Kidney capillary endothelial cell (primary cell): ENCODE measurements at regions not wholly inside any gene's neighbourhood (a gene's known extent, or its start where the extent isn't known, plus 50 kb on each side); places are given as distances from the start of the nearest gene placed in this dataset.
"Not testable (repeated sequence)": the region's sequence is repeated elsewhere in the genome, so short reads cannot be mapped to it uniquely, and the experiment has no call there.

Experiments
- DNase-seq: peaks from one replicate; pipeline ENCODE4 v3.0.0-alpha.2; 2018; ENCODE audit warnings: low spot score

DNA sequence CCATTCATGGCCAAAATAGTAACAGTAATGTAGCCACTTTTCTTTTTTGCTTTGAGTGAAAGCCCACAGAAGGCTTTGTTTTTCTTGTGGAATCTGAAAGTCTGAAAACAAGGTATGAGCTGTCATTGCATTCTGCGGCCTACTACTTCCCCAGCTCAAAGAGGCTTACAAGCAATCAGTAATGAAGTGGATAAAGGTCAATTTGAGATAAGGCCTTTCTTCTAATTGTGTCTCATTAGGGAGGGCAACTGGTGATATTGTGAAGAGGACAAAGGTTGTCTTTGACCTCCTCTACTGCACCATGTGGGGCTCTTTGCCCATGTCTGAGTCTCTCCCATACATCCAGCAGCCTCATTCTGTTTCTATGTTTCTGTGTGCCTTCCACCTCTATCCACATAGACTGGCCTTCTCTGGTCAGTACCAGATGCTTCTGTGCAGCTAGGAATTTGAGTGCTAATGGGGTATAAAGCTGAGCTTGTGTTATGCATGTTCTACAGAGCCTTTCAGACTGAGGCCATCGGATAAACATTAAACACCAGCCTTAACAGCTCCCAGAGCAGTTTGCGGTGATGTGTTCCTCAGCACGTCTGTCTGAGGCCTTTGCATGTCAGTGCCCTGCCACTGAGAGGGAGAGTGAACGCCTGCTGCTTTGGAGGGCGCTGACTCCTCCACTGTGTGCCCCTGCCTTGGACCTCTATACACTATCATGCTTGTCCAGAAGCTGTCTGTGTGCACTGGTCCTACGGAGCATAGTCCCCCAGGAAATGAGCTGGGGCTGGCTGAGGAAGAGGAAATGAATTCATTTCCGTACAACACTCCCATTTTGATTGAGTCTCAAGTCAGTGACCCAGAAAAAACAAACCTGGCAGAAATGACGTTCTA is 80.2 kb downstream of the SH2D1A start:
- no peak for DNase-seq

DNA sequence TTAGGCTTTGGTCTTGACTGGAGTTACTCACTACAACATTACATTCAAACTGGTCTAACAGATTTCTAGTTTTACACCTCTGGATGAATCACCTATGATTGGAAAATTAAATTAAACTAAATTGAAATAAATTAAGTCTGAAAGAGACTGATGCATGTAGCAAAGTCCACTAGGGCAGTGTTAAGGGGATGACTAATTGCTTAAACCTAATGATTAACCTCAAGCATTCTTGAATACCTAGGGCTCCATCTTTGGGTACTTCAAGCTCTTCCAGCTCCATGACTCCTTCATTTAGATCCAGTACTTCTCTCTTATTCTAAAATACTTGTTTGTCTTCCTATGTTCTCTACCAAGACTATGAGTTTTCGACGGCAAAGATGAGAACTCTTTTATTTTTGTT is 86.8 kb downstream of the SH2D1A start:
- no peak for DNase-seq

DNA sequence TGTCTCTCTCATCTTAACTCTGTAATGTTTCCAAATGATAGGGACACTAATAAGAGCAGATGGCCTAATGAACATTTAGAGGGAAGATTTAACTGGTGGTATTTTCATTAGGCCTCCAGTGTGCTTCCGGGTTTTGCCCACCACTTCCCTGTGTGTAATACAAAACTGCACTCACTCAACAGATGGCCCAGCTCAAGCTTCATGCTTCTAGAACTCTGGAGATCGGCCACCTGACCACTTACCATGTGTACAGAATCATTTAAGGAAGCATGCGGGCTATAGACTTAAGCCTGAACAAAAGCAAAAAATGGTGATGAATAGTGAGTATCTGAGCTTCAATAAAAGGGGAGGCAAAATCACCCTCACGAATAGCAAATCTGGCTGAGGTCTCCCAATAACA is 89.3 kb downstream of the SH2D1A start:
- DNase-seq, result no peak

DNA sequence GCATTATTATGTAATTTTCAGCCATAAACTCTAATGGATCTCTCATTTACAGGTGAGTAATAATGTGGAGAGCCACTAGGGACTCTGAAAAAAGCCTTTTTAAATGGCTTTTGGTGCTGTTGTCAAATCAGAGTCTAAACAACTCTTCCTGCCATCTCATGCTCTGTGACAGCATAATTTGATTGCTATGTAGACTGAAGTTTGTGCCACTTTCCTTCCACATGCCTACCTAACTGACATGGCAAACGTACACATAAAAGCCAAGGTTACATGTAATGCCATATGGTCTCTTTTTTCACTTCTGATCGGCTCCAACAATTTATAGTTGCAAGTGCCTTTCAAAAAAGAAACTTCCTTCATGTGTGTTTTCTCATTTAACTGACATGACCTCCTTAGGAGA is 94.3 kb downstream of the SH2D1A start:
- no peak for DNase-seq

DNA sequence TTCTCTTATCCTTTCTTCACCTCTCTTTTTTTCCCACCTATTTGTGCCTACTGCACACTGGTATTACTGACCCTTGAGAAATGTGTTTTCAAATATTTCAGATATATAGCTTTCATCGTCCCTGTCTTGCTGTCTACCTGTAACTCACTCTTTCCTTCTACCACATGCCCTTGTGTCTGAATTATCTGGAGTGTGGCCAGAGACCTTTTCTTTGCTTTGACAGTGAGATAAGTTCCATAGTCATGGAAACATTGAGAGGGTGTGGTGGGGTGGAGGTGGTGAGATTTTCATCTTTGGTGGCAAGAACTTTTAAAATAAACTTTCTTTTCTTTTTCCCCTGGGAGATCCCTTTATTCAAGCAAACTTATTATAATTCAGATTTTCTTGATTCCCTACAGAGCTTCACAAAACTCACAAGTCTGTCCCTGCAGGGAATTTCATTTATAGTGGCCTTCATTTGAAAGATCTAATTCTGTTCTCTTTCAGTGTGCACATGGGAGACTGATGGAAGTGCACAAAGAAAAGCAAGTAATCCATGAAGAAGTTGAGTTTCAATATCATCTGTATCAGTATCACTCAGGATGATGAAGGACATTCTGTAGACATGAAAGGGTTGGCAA is 95.7 kb downstream of the SH2D1A start:
- no peak for DNase-seq

DNA sequence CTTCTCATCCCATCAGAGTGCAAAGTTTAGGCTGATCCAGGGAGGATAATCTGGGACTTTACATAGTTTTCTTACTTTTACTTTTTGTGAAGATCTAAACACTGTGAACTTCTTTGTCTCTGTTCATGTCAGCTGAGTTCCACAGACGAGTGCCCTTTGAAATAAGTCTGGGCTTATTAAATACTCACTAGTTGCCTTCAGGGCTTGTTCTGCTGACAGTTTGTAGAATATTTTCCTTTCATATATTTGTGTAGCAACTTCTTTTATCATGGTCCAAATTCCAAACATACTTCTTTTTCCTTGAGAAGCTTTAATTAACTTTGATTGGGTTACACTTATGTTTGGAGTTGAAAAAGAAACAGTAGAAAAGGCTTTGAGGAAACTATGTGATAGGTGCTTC is 109.6 kb downstream of the SH2D1A start:
- no peak for DNase-seq

DNA sequence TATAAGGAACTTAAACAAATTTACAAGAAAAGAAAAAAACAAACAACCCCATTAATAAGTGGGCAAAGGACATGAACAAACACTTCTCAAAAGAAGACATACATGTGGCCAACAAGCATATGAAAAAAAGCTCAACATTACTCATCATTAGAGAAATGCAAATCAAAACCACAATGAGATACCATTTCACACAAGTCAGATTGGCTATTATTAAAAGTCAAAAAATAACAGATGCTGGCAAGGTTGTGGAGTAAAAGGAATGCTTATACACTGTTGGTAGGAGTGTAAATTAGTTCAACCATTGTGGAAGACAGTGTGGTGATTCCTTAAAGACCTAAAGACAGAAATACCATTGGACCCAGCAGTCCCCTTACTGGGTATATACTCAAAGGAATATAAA is 113.5 kb downstream of the SH2D1A start:
- not testable (repeated sequence) for DNase-seq

DNA sequence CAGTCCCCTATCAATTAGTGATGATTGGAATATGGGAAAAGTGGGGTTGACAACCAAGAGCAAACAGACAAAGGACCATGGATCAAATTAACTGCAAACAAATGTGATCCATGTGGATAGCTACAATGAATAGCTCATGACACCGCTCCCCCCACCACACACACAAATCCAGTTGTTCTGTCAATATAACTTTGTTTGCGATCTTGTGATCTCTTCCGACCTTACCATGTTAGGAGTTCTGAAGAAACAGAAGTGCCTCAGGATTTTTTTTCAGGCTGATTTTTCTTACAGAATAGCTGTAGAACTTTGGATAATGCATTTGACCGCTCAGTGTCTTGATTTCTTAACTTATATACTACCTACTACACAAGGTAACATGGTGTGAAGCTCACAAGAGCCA is 116.6 kb downstream of the SH2D1A start:
- DNase-seq, result no peak

DNA sequence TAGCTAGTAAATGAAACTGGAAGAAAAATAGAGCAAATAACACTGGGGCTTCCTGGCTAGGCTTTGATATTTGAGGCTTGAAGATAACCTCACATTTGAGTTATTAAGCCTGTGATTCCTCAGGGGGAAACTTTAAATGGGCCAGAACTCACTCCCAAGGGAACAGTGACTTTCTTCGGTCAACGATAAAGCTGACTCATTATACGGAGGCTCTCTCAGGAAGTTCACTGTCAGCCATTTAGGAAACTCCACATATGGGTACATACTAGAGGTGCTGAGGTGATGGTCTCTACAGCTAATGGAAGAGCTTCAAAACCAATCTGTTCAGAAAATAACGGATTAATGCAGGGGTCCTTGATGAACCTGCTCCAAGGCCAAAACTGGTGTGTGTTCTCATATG is 120.8 kb downstream of the SH2D1A start:
- no peak for DNase-seq

DNA sequence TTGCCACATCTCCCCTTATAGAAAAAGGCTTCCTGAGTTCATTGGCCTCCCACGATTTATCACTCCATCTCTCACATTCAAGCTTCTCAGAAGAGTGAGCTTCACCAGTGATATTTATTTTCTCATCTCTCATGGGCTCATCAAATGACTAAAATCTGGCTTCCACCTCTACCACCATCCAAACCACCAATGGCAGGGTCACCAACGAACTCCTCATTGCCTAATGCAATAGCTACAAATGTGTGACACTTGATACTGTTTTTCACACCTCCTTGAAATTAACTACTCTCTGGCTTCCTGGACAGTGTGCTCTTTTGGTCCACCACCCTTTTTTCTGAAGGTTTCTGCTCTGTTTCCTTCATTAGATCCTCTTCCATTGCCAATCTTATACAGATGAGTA is 129.0 kb downstream of the SH2D1A start:
- no peak for DNase-seq

DNA sequence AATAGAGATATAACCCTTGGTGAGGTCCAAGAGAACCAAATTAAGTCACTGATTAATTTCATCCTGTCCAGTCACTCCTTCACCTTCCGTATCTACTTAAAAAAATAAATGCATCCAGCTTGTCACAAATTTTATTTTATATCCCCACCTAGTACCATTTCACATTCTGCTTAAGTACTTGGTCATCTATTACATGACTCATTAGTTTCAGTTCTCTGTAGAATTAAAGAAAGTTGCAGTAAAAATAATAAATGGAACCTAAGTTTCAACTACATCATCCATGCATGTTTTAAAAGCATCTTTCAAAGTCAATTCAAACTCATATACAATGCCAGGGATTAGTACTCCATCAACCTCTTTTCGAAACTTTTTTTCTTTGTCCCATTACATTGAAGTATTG is 130.2 kb downstream of the SH2D1A start:
- DNase-seq, result no peak

DNA sequence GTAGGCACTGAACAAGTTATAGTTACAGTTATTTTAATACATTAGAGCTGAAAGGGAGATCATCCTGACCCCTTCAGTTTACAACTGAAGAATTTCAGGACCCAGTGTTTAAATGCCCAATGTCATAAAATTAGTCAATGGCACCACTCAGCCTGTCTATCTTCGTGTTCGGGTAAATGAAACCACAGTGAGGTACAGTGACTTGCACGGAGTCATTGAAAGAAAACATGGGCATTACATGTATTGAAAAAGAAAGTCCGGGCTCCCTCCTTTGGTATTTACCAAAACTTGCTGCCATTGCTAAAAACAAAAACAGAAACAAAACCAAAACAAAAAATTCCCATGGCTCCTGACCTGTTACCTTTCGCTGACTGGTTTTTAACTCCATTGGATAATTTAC is 131.7 kb downstream of the SH2D1A start:
- DNase-seq, result no peak

DNA sequence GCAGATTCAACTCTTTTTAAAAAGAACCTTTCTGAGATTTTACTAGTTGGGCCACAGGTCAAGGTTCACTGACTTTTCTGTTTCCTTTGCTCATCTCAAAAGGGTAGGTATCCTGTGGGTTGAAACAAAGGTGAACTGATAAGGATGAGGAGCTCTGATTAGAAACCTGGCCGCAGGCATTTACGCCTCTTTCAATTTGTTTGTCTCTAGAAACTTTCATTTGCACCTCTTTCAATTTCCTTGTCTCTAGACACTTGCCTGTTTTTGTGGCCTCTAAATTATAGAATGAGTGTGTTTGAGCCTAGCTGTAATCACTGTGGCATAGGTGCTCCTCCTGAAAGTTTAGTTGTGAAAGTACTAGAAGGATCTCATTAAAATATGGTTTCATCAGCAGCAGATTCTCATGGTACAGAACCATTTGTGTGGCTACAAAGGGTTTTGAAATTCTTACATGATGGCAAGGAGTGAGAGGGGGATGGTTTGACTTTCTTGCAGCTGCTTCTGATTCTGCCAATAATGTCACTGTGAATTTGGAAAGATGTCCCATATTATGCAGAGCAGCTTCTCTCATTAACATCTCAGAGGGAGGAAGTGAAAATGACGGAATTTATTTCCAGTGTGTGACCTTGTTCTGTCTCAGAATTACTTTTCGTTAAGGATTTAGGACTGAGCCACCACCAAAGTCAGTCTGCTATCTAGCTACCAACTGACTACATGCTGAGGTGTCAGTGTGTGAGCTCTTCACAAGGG is 142.2 kb downstream of the SH2D1A start:
- DNase-seq, result no peak

DNA sequence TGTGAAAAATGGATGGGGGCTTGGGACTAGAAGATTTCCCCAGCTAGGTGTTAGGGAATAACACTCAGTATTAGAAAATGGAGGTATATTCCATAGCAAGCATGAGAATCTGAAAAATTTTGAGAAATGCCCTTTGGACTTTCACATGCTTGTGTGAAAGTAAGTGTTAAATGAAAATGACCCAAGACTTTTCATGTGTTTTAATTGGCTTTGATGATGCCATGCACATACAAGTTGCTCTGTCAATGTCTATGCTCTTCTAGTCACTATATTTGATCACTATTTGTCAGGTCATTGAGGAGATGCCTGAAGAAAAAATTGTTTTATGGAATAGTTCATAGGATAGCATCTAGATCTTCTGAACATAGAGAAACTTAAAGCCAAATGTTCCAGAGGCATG is 147.6 kb downstream of the SH2D1A start:
- DNase-seq, result no peak

DNA sequence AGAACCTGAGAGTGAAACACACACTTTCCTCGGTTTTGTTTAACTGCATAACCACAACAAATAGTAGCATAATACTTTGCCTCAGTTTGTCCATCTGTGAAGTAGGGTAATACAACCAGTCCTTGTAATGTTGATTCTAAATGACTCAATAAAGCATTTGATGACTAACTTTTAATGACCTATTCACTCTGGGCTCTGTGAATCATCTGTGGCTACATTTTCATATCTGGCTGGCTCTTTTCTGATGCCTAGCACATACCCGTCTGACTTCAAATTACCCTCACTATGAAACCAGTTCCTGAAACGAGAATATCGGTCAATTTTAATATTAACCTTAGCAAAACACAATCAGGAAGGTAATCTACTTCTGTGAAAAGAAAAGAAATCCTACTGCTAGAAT is 151.0 kb downstream of the SH2D1A start:
- DNase-seq, result no peak

DNA sequence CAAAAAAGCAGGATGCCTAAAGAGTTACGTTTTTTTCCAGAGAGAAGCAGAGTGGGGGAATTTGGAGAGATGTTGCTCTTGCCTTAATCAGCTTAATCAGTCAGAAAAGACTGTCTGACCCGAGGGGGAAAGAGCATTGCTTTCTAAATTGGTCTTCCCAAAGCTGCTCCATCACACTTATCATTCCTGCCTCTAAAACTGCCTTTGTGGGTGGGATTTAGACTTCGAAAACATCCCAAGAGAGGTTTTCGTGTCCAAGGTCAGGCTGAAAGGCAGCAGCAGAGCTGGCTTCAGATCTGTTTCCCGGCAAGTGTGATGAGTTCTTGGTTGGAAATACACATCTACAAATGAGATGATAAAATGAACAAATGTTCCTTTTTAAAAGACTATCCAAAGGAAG is 155.2 kb downstream of the SH2D1A start:
- DNase-seq, result no peak

DNA sequence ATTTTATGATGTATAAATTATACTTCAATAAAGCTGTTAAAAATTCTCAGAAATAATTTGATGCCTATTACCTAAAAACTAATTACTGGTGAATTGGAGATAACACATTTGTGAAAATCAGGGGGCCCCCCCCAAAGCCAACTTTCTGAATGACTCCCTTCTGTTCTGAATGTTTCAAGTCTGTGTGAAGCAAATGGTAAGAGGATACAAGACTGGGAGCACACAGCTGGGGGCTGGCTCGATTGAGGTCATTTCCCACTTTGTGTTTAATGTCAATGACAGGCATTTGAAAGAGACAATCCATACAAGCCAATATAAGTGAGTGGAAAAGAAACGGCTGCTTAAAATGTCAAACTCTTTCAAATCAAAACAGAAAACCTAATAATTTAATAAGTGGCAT is 155.8 kb downstream of the SH2D1A start:
- no peak for DNase-seq

DNA sequence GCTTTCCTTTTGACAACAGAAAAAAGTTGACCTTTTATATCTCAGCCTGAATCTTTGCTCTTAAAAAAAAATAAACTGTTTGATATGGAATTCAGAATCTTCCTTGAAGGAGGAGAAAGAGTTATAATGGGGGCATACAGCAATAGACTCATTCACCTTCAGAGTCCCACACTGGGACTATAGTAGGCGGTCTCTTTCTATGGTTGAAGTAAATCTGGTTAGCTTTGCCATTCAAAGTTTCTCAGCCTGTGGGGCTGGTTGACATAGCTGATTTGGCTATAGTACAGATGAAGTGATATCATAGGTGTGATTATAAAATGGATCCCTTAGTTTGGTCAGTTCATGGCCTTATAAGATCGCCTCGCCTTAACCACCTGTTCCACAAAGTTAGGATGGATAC is 156.2 kb downstream of the SH2D1A start:
- no peak for DNase-seq

DNA sequence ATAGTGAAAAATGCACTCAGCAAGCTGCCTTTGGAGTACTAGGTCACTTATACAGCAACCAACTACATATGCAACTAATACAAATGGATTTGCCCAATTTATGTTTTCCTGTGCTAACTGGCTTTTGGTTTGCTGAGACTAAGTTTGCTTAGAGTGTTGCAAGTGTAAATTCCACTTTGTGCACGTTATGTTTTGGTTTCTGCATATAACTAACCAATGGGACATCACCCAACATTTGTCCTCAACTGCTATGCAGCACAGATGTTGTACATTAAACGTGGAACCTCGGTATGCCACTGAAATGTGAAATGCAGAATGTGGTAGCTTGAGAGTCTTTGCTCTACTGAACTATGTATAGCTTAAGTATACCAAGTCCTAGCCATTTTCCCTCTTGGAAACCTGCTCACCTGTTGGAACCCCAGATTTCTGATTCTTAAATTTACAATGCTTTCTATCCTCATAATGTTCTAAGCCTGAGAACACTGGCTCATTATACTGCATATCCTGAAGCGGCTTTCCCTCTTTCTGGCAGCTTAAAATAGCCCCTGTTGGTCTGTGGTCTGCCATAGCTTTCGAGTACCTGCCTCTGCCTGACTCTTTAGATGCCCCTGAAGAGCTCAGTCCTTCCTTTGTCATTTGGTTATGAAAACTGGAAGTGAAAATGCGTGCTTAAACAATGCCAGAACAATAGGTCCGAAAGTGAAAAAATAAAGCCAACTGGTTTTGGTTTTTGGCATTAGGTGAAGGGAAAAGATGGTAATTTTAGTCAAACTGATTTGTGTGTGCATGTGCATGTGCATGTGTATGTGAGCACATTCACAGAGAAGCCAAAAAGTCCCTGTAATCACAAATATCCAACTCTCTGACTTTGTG is 158.0 kb downstream of the SH2D1A start:
- DNase-seq, result no peak

DNA sequence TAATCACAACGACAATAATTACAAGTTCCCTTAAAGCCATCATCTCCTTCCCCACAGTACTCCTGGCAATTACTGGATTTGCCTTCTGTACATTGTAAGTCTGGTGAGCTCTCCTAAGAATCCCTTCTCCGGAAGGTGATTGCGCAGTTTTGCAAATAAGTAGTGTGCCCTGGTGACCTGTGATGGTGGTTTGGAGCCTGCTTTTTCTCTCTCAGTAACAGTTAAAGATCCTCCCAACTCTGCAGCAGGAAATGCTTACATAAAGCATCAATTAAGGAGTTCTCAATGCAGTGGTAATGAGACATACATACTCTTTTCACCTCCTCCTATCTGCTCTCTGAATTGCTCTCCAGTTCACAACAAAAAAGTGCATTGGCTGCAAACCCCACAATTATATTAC is 159.7 kb downstream of the SH2D1A start:
- DNase-seq, result no peak

DNA sequence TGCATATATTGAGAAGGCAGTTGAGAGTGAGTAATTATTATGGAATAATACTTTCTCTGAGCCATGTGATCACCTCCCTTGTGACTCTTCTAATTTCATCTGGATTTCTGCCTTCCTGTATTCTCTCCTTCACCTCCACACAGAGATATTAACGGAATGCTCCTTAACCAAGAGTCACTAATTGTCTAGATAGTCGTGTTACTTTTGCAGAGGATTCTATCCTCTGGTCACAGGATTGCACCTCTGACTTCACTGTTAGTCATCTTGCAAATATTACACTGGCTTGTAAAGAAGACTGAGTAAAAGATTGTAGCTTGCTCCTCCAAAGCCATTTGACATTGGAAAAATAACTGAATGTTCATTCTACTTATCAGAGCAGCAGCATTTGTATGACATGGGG is 160.9 kb downstream of the SH2D1A start:
- no peak for DNase-seq

DNA sequence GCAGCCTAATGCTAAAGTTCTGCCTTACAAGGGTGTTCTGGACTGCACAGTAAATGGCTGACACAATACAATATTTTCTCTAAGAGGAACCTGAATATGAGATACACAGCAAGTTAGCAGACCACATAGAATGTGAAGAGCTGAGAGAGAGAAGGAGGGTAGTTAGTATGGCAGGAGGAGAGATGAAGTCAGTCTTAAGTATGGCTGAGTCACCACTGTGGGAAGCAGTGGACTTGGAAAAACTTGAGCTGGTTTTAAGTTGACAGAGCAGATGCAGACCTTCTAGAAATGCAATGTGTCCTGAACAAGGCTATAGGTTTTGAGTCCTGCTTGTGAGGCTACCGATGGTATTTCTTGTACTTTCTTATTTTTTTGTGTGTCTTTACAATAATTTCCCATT is 172.5 kb downstream of the SH2D1A start:
- no peak for DNase-seq
